SK-N-SH (cell line): ENCODE measurements at regions not wholly inside any gene's neighbourhood (a gene's known extent, or its start where the extent isn't known, plus 50 kb on each side); places are given as distances from the start of the nearest gene placed in this dataset.

Experiments
- CTCF ChIA-PET: fragments of 300-600, 350-600 bp; formaldehyde crosslinking; extraction: SDS; loops from one replicate; lab custom pipeline; 2021; lab: Yijun Ruan, JAX
- POLR2A ChIA-PET: fragments of 350-600 bp; sonication (Branson Sonifier 250); formaldehyde crosslinking; extraction: SDS; loops from one replicate; lab custom pipeline; 2020; ENCODE audit warnings: antibody characterized with exemption, inconsistent platforms; lab: Yijun Ruan, JAX
- DNase-seq: peaks from one replicate; pipeline ENCODE4 v3.0.0; 2012
- H2AFZ ChIP-seq: fragments of 200-600 bp; sonication (generic); 2 replicates; pipeline ENCODE4 v1.8.1; 2016; ENCODE audit warnings: antibody characterized with exemption, mild to moderate bottlenecking, low read depth
- H3F3A ChIP-seq: fragments of 200-600 bp; sonication (generic); replicated peaks from 2 replicates; pipeline ENCODE3; 2016; ENCODE audit warnings: antibody characterized with exemption, mild to moderate bottlenecking; ENCODE audit not compliant: insufficient read depth
- H3K27ac ChIP-seq, 2 experiments: fragments of 200-500 bp in 1 of 2; fragments of 200-600 bp in 1 of 2; sonication (Bioruptor generic) in 1 of 2; sonication (generic), shearing (Covaris generic) in 1 of 2; 2 replicates each; pipeline versions ENCODE4 v1.5.1 to v1.6.1; 2014 to 2016; ENCODE audit warnings: low read depth in 2 of 2, inconsistent platforms in 1 of 2, low read length in 1 of 2, mild to moderate bottlenecking in 1 of 2, mixed read lengths in 1 of 2
- H3K27me3 ChIP-seq: fragments of 200-600 bp; sonication (generic), shearing (Covaris generic); 2 replicates; pipeline ENCODE4 v1.6.1; 2016; ENCODE audit warnings: mixed run types; ENCODE audit not compliant: insufficient read depth
- H3K36me3 ChIP-seq, 2 experiments: fragments of 200-500 bp in 1 of 2; fragments of 200-600 bp in 1 of 2; sonication (Bioruptor generic) in 1 of 2; sonication (generic) in 1 of 2; replicated peaks in 1 of 2; 2 replicates each; pipeline versions ENCODE3 to v1.5.1; 2014 to 2016; ENCODE audit warnings: low read length in 1 of 2, mild to moderate bottlenecking in 1 of 2; ENCODE audit not compliant: insufficient read depth in 2 of 2, control insufficient read depth in 1 of 2
- H3K4me1 ChIP-seq, 2 experiments: fragments of 200-500 bp in 1 of 2; fragments of 200-600 bp in 1 of 2; sonication (Bioruptor generic) in 1 of 2; sonication (generic), shearing (Covaris generic) in 1 of 2; 2 replicates each; pipeline versions ENCODE4 v1.5.1 to v1.6.1; 2014 to 2016; ENCODE audit warnings: low read depth in 1 of 2, low read length in 1 of 2, mixed run types in 1 of 2; ENCODE audit not compliant: insufficient read depth in 2 of 2, control insufficient read depth in 1 of 2
- H3K4me2 ChIP-seq: fragments of 200-600 bp; sonication (generic), shearing (Covaris generic); 2 replicates; pipeline ENCODE4 v1.6.1; 2017; ENCODE audit warnings: mixed run types
- H3K4me3 ChIP-seq, 2 experiments: fragments of 200-500 bp in 1 of 2; fragments of 200-600 bp in 1 of 2; sonication (Bioruptor generic) in 1 of 2; sonication (generic), shearing (Covaris generic) in 1 of 2; 2 replicates each; pipeline versions ENCODE4 v1.5.1 to v1.8.1; 2014 to 2016; ENCODE audit warnings: low read depth in 2 of 2, inconsistent platforms in 1 of 2, low read length in 1 of 2, mild to moderate bottlenecking in 1 of 2, mixed read lengths in 1 of 2, moderate library complexity in 1 of 2
- H3K79me2 ChIP-seq: fragments of 200-600 bp; sonication (generic); 2 replicates; pipeline ENCODE4 v1.8.1; 2017; ENCODE audit warnings: mild to moderate bottlenecking; ENCODE audit not compliant: insufficient read depth
- H3K9ac ChIP-seq: fragments of 200-600 bp; sonication (generic); 2 replicates; pipeline ENCODE4 v1.6.1; 2017; ENCODE audit warnings: mixed run types
- H3K9me2 ChIP-seq: fragments of 200-600 bp; sonication (generic); 2 replicates; pipeline ENCODE4 v1.6.1; 2017; ENCODE audit warnings: mixed run types
- H3K9me3 ChIP-seq: fragments of 200-600 bp; sonication (generic); 2 replicates; pipeline ENCODE4 v1.6.1; 2017; ENCODE audit warnings: mixed run types, mild to moderate bottlenecking, moderate library complexity
- H4K20me1 ChIP-seq: fragments of 200-600 bp; sonication (generic); 2 replicates; pipeline ENCODE4 v1.6.1; 2017; ENCODE audit warnings: mild to moderate bottlenecking, mixed run types; ENCODE audit not compliant: insufficient read depth
- CTCF ChIP-seq: fragments of 200-600 bp; sonication (generic); IDR thresholded peaks from 2 replicates; pipeline ENCODE4 v1.6.1; 2017; ENCODE audit warnings: antibody characterized with exemption, mild to moderate bottlenecking, moderate library complexity
- GATA2 ChIP-seq: sonication (generic); formaldehyde crosslinking; IDR thresholded peaks from 2 replicates; pipeline ENCODE4 v1.5.0; 2020; ENCODE audit warnings: mild to moderate bottlenecking, missing genetic modification reagents
- MXI1 ChIP-seq: IDR thresholded peaks from 2 replicates; pipeline ENCODE4 v1.6.1; 2012; ENCODE audit warnings: mild to moderate bottlenecking, low read depth, low read length, improper control_type of control experiment
- NFIC ChIP-seq: IDR thresholded peaks from 2 replicates; pipeline ENCODE4 v1.4.0; 2012; ENCODE audit warnings: borderline replicate concordance
- NRF1 ChIP-seq: IDR thresholded peaks from 2 replicates; pipeline ENCODE4 v1.6.1; 2012; ENCODE audit warnings: low read depth, mild to moderate bottlenecking, low read length
- RAD21 ChIP-seq: IDR thresholded peaks from 2 replicates; pipeline ENCODE4 v1.6.1; 2012; ENCODE audit warnings: mild to moderate bottlenecking, low read length
- RCOR1 ChIP-seq: fragments of 150-350 bp; IDR thresholded peaks from 2 replicates; pipeline ENCODE4 v1.6.1; 2017; ENCODE audit warnings: antibody characterized with exemption, low read length
- SMC3 ChIP-seq: IDR thresholded peaks from 2 replicates; pipeline ENCODE4 v1.6.1; 2012; ENCODE audit warnings: low read depth, low read length, improper control_type of control experiment
- TCF12 ChIP-seq: IDR thresholded peaks from 2 replicates; pipeline ENCODE4 v1.4.0; 2012
- USF1 ChIP-seq: IDR thresholded peaks from 2 replicates; pipeline ENCODE4 v1.4.0; 2012; ENCODE audit warnings: low read depth, borderline replicate concordance
- ZBTB33 ChIP-seq: IDR thresholded peaks from 2 replicates; pipeline ENCODE4 v1.4.0; 2012; ENCODE audit warnings: low read depth, borderline replicate concordance
- whole genome bisulfite sequencing: methylation state at CpG from one replicate; pipeline ENCODE4 v1.1.6; 2017; ENCODE audit warnings: low lambda C conversion rate; 5-methylcytosine and 5-hydroxymethylcytosine counted together

- Histone ChIP-seq H3K27ac (no peak overlapping the region), H2AFZ (no peak overlapping the region), H3K27me3 (no peaks in the 10 kb centered on the region), H3K4me2 (no peak overlapping the region), H3K9me3 (no peaks in the 10 kb centered on the region), H3K4me3 (no peak overlapping the region), H3K36me3 (no peaks in the 10 kb centered on the region), H4K20me1 (no peaks in the 10 kb centered on the region), H3K9ac (no peak overlapping the region), H3F3A (no peaks in the 10 kb centered on the region), H3K79me2 (no peaks in the 10 kb centered on the region), H3K4me1 (peaks cover 0 to 2% of the 10 kb centered on the region in 2 experiments; a peak in 1 of 4 replicates), H3K9me2 (no peaks in the 10 kb centered on the region)
- CTCF ChIA-PET, result interaction anchor here (0.6 to 1.9 kb wide), 14 partner anchors 9 to 136 kb away, joined by 3 to 10 read pairs (median 4); no protein-coding TSS in a partner anchor
- POLR2A ChIA-PET, result no interaction called here
- DNase-seq, result no peak
- TF ChIP-seq NRF1, result no peak
- TF ChIP-seq ZBTB33, result no peak
- TF ChIP-seq TCF12, result no peak
- TF ChIP-seq, all 33 proteins: peak for 0
- WGBS, result 73% methylated on average over 6 of the region's 6 CpGs
Observed at GRCh38 chr3:5425371-5425770, 237.9 kb downstream of the EDEM1 start.

GRCh38 chr3:5426094-5426883, 238.8 kb downstream of the EDEM1 start:
- Histone ChIP-seq H3K27ac (no peak overlapping the region), H3K9ac (no peak overlapping the region), H3K4me1 (peaks cover 0 to 2% of the 10 kb centered on the region in 2 experiments; a peak in 1 of 4 replicates), H3K9me2 (no peaks in the 10 kb centered on the region), H4K20me1 (no peaks in the 10 kb centered on the region), H3K4me2 (no peak overlapping the region), H2AFZ (no peak overlapping the region), H3K9me3 (no peaks in the 10 kb centered on the region), H3K36me3 (no peaks in the 10 kb centered on the region), H3K27me3 (no peaks in the 10 kb centered on the region), H3K4me3 (peak overlapping the region in 1 of 2 experiments; percentile 43; a peak in 1 of 4 replicates), H3F3A (no peaks in the 10 kb centered on the region), H3K79me2 (no peaks in the 10 kb centered on the region)
- CTCF ChIA-PET, result interaction anchor here (0.6 to 1.9 kb wide), 20 partner anchors 10 to 199 kb away, joined by 3 to 11 read pairs (median 4); no protein-coding TSS in a partner anchor
- TF ChIP-seq GATA2 (CRISPR knock-in tag) (no peak), ZBTB33 (no peak), NFIC (no peak), RCOR1 (no peak), TCF12 (no peak), SMC3 (peak; percentile 60), CTCF (peak; percentile 92), USF1 (no peak), RAD21 (peak; percentile 77), MXI1 (no peak)
- 31% methylated on average over 23 of the region's 25 CpGs for WGBS
- peak; percentile 64 for DNase-seq
- POLR2A ChIA-PET, result no interaction called here
